K562 (cell line): ENCODE measurements at regions not wholly inside any gene's neighbourhood (a gene's known extent, or its start where the extent isn't known, plus 50 kb on each side); places are given as distances from the start of the nearest gene placed in this dataset.

Experiments
- ATAC-seq: fragments of 200-7000 bp; cut with Tn5 transposase; 3 replicates; pipeline ENCODE4 v1.9.1; 2020; ENCODE audit warnings: moderate library complexity
- BruUV-seq: library from RNA; stranded (reverse); fragments of 400-500 nt; replicated peaks from 2 replicates; lab custom pipeline; 2021; lab: Mats Ljungman, UMichigan
- CTCF ChIA-PET: fragments of 300-600 bp; formaldehyde crosslinking; extraction: SDS; loops from one replicate; lab custom pipeline; 2021; ENCODE audit warnings: low intra/inter-chr PET ratio; lab: Yijun Ruan, JAX
- POLR2A ChIA-PET: fragments of 300-600, 350-650 bp; sonication (Branson Sonifier 250); formaldehyde crosslinking; extraction: SDS; loops from one replicate; lab custom pipeline; 2021; ENCODE audit warnings: antibody characterized with exemption, inconsistent platforms; lab: Yijun Ruan, JAX
- DNase-seq, 4 experiments: peaks; one replicate each; pipeline versions ENCODE4 v3.0.0 to v3.0.0-alpha.2; 2011 to 2018; ENCODE audit warnings: low spot score in 3 of 4, mixed read lengths in 3 of 4; ENCODE audit errors: extremely low read depth in 1 of 4
- FAIRE-seq: peaks from 2 replicates; lab custom pipeline; 2011; peaks lifted over from hg19 to GRCh38; lab: Jason Lieb, UNC
- H2AFZ ChIP-seq: 2 replicates; pipeline ENCODE4 v1.6.0; 2011; ENCODE audit warnings: low read depth, low read length, control low read depth, inconsistent platforms
- H3K27ac ChIP-seq: fragments of 200-600 bp; 3 replicates; pipeline ENCODE4 v1.8.0; 2011; ENCODE audit warnings: low read depth, mild to moderate bottlenecking, control low read depth, inconsistent platforms, low read length, moderate library complexity, mixed read lengths; ENCODE audit errors: extremely low read depth
- H3K27me3 ChIP-seq, 2 experiments: fragments of 300-600 bp in 1 of 2; 2 replicates in 1 of 2; 3 replicates in 1 of 2; pipeline versions ENCODE4 v1.6.0 to v1.8.0; 2011; ENCODE audit warnings: inconsistent platforms in 2 of 2, low read length in 2 of 2, mild to moderate bottlenecking in 1 of 2, mixed read lengths in 1 of 2, moderate library complexity in 1 of 2; ENCODE audit not compliant: control insufficient read depth in 2 of 2, insufficient read depth in 2 of 2
- H3K36me3 ChIP-seq: fragments of 300-600 bp; 3 replicates; pipeline ENCODE4 v1.8.0; 2011; ENCODE audit warnings: mild to moderate bottlenecking, low read length, inconsistent platforms; ENCODE audit not compliant: control insufficient read depth, insufficient read depth
- H3K4me1 ChIP-seq, 2 experiments: fragments of 200-600 bp in 1 of 2; replicated peaks in 1 of 2; 2 replicates in 1 of 2; 3 replicates in 1 of 2; pipeline versions ENCODE4 v1.5.1 to v1.8.0; 2011; ENCODE audit warnings: inconsistent platforms in 2 of 2, low read length in 2 of 2, mild to moderate bottlenecking in 1 of 2, mixed read lengths in 1 of 2, moderate library complexity in 1 of 2; ENCODE audit not compliant: control insufficient read depth in 2 of 2, insufficient read depth in 2 of 2
- H3K4me2 ChIP-seq: 2 replicates; pipeline ENCODE4 v1.6.1; 2011; ENCODE audit warnings: low read length, control low read depth, inconsistent platforms, mixed read lengths; ENCODE audit not compliant: insufficient read depth
- H3K4me3 ChIP-seq: fragments of 200-600 bp; sonication (generic), shearing (Covaris generic); 2 replicates; pipeline ENCODE4 v1.5.1; 2016; ENCODE audit warnings: control low read depth, inconsistent platforms
- H3K79me2 ChIP-seq: fragments of 200-600 bp; 3 replicates; pipeline ENCODE4 v1.8.0; 2011; ENCODE audit warnings: low read length, inconsistent platforms; ENCODE audit not compliant: control insufficient read depth, insufficient read depth
- H3K9ac ChIP-seq, 2 experiments: 2 replicates each; pipeline versions ENCODE4 v1.6.0 to v1.6.1; 2011; ENCODE audit warnings: low read depth in 2 of 2, low read length in 2 of 2, control low read depth in 1 of 2, inconsistent platforms in 1 of 2, mild to moderate bottlenecking in 1 of 2, mixed read lengths in 1 of 2; ENCODE audit not compliant: insufficient read depth in 1 of 2
- H3K9me1 ChIP-seq: one replicate; pipeline ENCODE4 v1.6.0; 2011; ENCODE audit warnings: inconsistent platforms, mild to moderate bottlenecking, low read length, moderate library complexity; ENCODE audit not compliant: control insufficient read depth, insufficient read depth
- H3K9me3 ChIP-seq: replicated peaks from 2 replicates; pipeline ENCODE4 v1.5.1; 2011; ENCODE audit warnings: low read depth, low read length, inconsistent platforms; ENCODE audit not compliant: control insufficient read depth, insufficient read depth
- H4K20me1 ChIP-seq: replicated peaks from 2 replicates; pipeline ENCODE4 v1.6.1; 2011; ENCODE audit warnings: low read length, inconsistent platforms, mixed read lengths; ENCODE audit not compliant: control insufficient read depth, insufficient read depth
- EZH2 ChIP-seq: IDR thresholded peaks from 2 replicates; pipeline ENCODE4 v1.6.1; 2012; ENCODE audit warnings: low read depth, mild to moderate bottlenecking, inconsistent platforms, low read length, borderline replicate concordance
- HLTF ChIP-seq: fragments of 450-650 bp; IDR thresholded peaks from 2 replicates; pipeline ENCODE4 v1.6.1; 2016
- PCBP1 ChIP-seq: fragments of 200-400 bp; formaldehyde crosslinking; IDR thresholded peaks from 2 replicates; pipeline ENCODE4 v1.6.1; 2018; ENCODE audit warnings: mild to moderate bottlenecking, low read depth, low read length; ENCODE audit not compliant: poor library complexity, severe bottlenecking
- POLR2B ChIP-seq: fragments of 450-650 bp; IDR thresholded peaks from 2 replicates; pipeline ENCODE4 v1.6.1; 2018; ENCODE audit warnings: low read depth; ENCODE audit not compliant: partially characterized antibody
- RBM34 ChIP-seq: fragments of 200-400 bp; formaldehyde crosslinking; IDR thresholded peaks from 2 replicates; pipeline ENCODE4 v1.6.1; 2018; ENCODE audit warnings: low read length, borderline replicate concordance; ENCODE audit not compliant: insufficient read depth
- SRSF9 ChIP-seq: fragments of 200-400 bp; formaldehyde crosslinking; IDR thresholded peaks from 2 replicates; pipeline ENCODE4 v1.6.1; 2017; ENCODE audit warnings: low read depth, low read length, borderline replicate concordance
- TRIM24 ChIP-seq, 2 experiments: fragments of 450-650 bp; IDR thresholded peaks; 2 replicates each; pipeline ENCODE4 v1.6.1; 2016
- ZSCAN29 ChIP-seq: fragments of 450-650 bp; IDR thresholded peaks from 2 replicates; pipeline ENCODE4 v1.6.1; 2017
- WGBS: fragments of 100-300 bp; shearing (Covaris generic); methylation state at CpG from one replicate; pipeline ENCODE4 v1.1.6; 2016; ENCODE audit warnings: low coverage, mixed read lengths; ENCODE audit not compliant: insufficient coverage; ENCODE audit errors: missing lambda C conversion rate; 5-methylcytosine and 5-hydroxymethylcytosine counted together
- in situ Hi-C: fragments of 300-500 bp; cut with MboI; formaldehyde crosslinking; loops from 4 replicates; pipeline ENCODE4 v1.15.0; 2018; ENCODE audit warnings: inconsistent platforms, mixed read lengths
- intact Hi-C: fragments of 100-400 bp; cut with micrococcal nuclease; formaldehyde crosslinking; loops from 2 replicates; pipeline ENCODE4 v1.14.2; 2022
- TF ChIP-seq, protein P1 (sequence below): fragments of 250-450 bp; sonication (Bioruptor Pico); IDR thresholded peaks from 2 replicates; pipeline ENCODE4 v1.4.0; 2020
- TF ChIP-seq, protein P2 (sequence below): sonication (generic); formaldehyde crosslinking; IDR thresholded peaks from 2 replicates; pipeline ENCODE4 v1.8.0; 2023; ENCODE audit warnings: mild to moderate bottlenecking, missing genetic modification reagents

DNA sequence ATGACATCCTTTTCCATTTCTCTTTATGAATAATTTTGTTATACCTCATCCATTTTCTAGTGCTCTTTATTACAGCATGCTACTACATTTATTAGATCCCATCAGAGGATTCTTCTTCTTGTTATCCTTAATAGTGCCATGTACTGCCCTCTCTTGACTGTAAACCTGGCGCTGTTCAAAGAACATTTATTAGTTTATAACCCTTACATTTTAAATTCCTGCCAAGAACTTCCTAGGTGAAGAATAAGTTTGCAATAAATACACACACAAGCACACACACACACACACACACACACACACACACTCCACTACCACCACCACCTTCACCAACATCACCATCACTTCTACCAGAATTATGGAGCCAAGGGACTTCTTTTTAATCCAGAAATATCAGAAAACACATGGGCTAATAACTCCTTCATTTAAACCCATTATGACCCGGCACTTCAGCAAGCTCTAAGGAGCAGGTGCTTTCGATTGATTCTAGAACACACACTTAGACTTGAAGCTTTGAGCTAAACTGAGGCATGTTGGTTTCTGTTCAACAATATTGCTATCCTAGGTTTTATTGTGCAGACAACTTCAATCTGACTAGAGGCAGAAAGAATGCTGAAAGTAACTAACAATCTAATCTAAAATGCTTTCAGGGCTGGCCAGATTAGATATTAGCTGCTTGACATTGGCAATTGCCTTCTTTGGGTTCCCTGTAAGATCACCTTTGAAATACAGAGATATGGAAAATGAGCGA is 556.8 kb downstream of the LMO4 start:
- no TSS peak for BruUV-seq
- TF ChIP-seq HLTF (no peak), SRSF9 (no peak), TRIM24 (IDR thresholded peaks at IDR 0.05) (no peak), POLR2B (no peak), EZH2 (no peak), PCBP1 (no peak), ZSCAN29 (no peak), RBM34 (no peak)
- TF ChIP-seq, protein P1, sequence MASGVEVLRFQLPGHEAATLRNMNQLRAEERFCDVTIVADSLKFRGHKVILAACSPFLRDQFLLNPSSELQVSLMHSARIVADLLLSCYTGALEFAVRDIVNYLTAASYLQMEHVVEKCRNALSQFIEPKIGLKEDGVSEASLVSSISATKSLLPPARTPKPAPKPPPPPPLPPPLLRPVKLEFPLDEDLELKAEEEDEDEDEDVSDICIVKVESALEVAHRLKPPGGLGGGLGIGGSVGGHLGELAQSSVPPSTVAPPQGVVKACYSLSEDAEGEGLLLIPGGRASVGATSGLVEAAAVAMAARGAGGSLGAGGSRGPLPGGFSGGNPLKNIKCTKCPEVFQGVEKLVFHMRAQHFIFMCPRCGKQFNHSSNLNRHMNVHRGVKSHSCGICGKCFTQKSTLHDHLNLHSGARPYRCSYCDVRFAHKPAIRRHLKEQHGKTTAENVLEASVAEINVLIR (CRISPR knock-in tag): no peak
- TF ChIP-seq, protein P2, sequence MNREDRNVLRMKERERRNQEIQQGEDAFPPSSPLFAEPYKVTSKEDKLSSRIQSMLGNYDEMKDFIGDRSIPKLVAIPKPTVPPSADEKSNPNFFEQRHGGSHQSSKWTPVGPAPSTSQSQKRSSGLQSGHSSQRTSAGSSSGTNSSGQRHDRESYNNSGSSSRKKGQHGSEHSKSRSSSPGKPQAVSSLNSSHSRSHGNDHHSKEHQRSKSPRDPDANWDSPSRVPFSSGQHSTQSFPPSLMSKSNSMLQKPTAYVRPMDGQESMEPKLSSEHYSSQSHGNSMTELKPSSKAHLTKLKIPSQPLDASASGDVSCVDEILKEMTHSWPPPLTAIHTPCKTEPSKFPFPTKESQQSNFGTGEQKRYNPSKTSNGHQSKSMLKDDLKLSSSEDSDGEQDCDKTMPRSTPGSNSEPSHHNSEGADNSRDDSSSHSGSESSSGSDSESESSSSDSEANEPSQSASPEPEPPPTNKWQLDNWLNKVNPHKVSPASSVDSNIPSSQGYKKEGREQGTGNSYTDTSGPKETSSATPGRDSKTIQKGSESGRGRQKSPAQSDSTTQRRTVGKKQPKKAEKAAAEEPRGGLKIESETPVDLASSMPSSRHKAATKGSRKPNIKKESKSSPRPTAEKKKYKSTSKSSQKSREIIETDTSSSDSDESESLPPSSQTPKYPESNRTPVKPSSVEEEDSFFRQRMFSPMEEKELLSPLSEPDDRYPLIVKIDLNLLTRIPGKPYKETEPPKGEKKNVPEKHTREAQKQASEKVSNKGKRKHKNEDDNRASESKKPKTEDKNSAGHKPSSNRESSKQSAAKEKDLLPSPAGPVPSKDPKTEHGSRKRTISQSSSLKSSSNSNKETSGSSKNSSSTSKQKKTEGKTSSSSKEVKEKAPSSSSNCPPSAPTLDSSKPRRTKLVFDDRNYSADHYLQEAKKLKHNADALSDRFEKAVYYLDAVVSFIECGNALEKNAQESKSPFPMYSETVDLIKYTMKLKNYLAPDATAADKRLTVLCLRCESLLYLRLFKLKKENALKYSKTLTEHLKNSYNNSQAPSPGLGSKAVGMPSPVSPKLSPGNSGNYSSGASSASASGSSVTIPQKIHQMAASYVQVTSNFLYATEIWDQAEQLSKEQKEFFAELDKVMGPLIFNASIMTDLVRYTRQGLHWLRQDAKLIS: no peak
- in situ Hi-C loops: no loop called here
- Histone ChIP-seq H3K4me3 (no peak overlapping the region), H3K4me1 (no peaks in the 10 kb centered on the region), H2AFZ (no peak overlapping the region), H4K20me1 (no peaks in the 10 kb centered on the region), H3K9me1 (no peaks in the 10 kb centered on the region), H3K4me2 (no peak overlapping the region), H3K27ac (no peak overlapping the region), H3K9me3 (no peaks in the 10 kb centered on the region), H3K9ac (no peak overlapping the region), H3K27me3 (no peaks in the 10 kb centered on the region), H3K36me3 (no peaks in the 10 kb centered on the region), H3K79me2 (no peaks in the 10 kb centered on the region)
- WGBS: 6% methylated on average over 4 of the region's 4 CpGs
- CTCF ChIA-PET: no interaction called here
- no peak for FAIRE-seq
- POLR2A ChIA-PET: no interaction called here
- no peak for DNase-seq
- ATAC-seq: no peak
- intact Hi-C loops: no loop called here
